ENCODE measurements at regions not wholly inside any gene's neighbourhood (a gene's known extent, or its start where the extent isn't known, plus 50 kb on each side); places are given as distances from the start of the nearest gene placed in this dataset.

GRCh38 chr3:180354214-180354613, 247.7 kb upstream of the TTC14 start:
- Histone ChIP-seq H3F3A (replicated peaks; ENCODE audit: low read depth) (no peaks in the 10 kb centered on the region), H3K36me3 (ENCODE audit: insufficient read depth) (no peaks in the 10 kb centered on the region), H2AFZ (peak overlapping the region; percentile 3; the same call in 1 of the 2 replicates), H3K4me2 (no peak overlapping the region), H4K20me1 (replicated peaks; ENCODE audit: insufficient read depth) (no peaks in the 10 kb centered on the region), H3K4me1 (ENCODE audit: insufficient read depth) (no peaks in the 10 kb centered on the region; the same call in 1 of the 2 replicates), H3K27ac (ENCODE audit: low read depth) (no peak overlapping the region), H3K9me2 (ENCODE audit: insufficient read depth) (no peaks in the 10 kb centered on the region), H3K27me3 (ENCODE audit: insufficient read depth) (no peaks in the 10 kb centered on the region), H3K4me3 (no peak overlapping the region), H3K79me2 (replicated peaks; ENCODE audit: insufficient read depth) (no peaks in the 10 kb centered on the region)
- Mint-ChIP-seq H3K27me3 (ENCODE audit: insufficient read depth, low read depth, poor library complexity) (peaks cover 2% of the 10 kb centered on the region), H3K4me3 (no peak overlapping the region), H3K27ac (0 out of 2 replicates have a peak overlapping the region, but pooled peaks have one; percentile 29), H3K4me1 (peaks cover 5% of the 10 kb centered on the region), H3K36me3 (ENCODE audit: low read depth) (no peaks in the 10 kb centered on the region), H3K9me3 (no peaks in the 10 kb centered on the region)
- ATAC-seq (peak; percentile 56), DNase-seq (ENCODE audit: low spot score) (no peak)
- TF ChIP-seq JUNB (IDR thresholded peaks at IDR 0.05; ENCODE audit: unreplicated experiment) (no peak), ZNF331 (CRISPR knock-in tag; IDR thresholded peaks at IDR 0.05; ENCODE audit: low read depth) (no peak), CREB1 (CRISPR knock-in tag; IDR thresholded peaks at IDR 0.05; ENCODE audit: low read depth) (no peak), EZH2 (IDR thresholded peaks at IDR 0.05; ENCODE audit: low read depth, unreplicated experiment) (no peak), CTCF (conservative IDR thresholded peaks at IDR 0.05; ENCODE audit: low read depth in 2 of 2) (no peak), ETS1 (IDR thresholded peaks at IDR 0.05) (no peak), ZNF114 (CRISPR knock-in tag; IDR thresholded peaks at IDR 0.05) (no peak), POLR2AphosphoS5 (IDR thresholded peaks at IDR 0.05; ENCODE audit: low read depth) (no peak)

- Histone ChIP-seq H2AFZ (no peak overlapping the region), H3F3A (replicated peaks; ENCODE audit: low read depth) (no peaks in the 10 kb centered on the region), H3K79me2 (replicated peaks; ENCODE audit: insufficient read depth) (no peaks in the 10 kb centered on the region), H3K9me2 (ENCODE audit: insufficient read depth) (no peaks in the 10 kb centered on the region), H3K4me3 (no peak overlapping the region), H3K27ac (ENCODE audit: low read depth) (no peak overlapping the region), H3K4me1 (ENCODE audit: insufficient read depth) (no peaks in the 10 kb centered on the region; the same call in 1 of the 2 replicates), H4K20me1 (replicated peaks; ENCODE audit: insufficient read depth) (no peaks in the 10 kb centered on the region), H3K4me2 (no peak overlapping the region), H3K27me3 (ENCODE audit: insufficient read depth) (no peaks in the 10 kb centered on the region), H3K36me3 (ENCODE audit: insufficient read depth) (no peaks in the 10 kb centered on the region)
- H3K9me3 Mint-ChIP-seq = no peaks in the 10 kb centered on the region
- ATAC-seq (no peak), DNase-seq (ENCODE audit: low spot score) (no peak)
- no peak overlapping the region for H3K4me3 Mint-ChIP-seq
- H3K4me1 Mint-ChIP-seq = peaks cover 5% of the 10 kb centered on the region
- no peak overlapping the region; the same call in 1 of the 2 replicates for H3K27ac Mint-ChIP-seq
- TF ChIP-seq CREB1 (CRISPR knock-in tag; IDR thresholded peaks at IDR 0.05; ENCODE audit: low read depth) (no peak), STAT1 (IDR thresholded peaks at IDR 0.05; ENCODE audit: unreplicated experiment) (no peak), JUNB (IDR thresholded peaks at IDR 0.05; ENCODE audit: unreplicated experiment) (no peak), EZH2phosphoT487 (IDR thresholded peaks at IDR 0.05; ENCODE audit: unreplicated experiment) (no peak), REST (IDR thresholded peaks at IDR 0.05; ENCODE audit: unreplicated experiment) (no peak), ZNF114 (CRISPR knock-in tag; IDR thresholded peaks at IDR 0.05) (no peak), EZH2 (IDR thresholded peaks at IDR 0.05; ENCODE audit: low read depth, unreplicated experiment) (no peak), ZNF331 (CRISPR knock-in tag; IDR thresholded peaks at IDR 0.05; ENCODE audit: low read depth) (no peak), CTCF (conservative IDR thresholded peaks at IDR 0.05; ENCODE audit: low read depth in 2 of 2) (no peak), POLR2AphosphoS5 (IDR thresholded peaks at IDR 0.05; ENCODE audit: low read depth) (no peak)
- no peaks in the 10 kb centered on the region for H3K36me3 Mint-ChIP-seq (ENCODE audit: low read depth)
- peaks cover 2% of the 10 kb centered on the region for H3K27me3 Mint-ChIP-seq (ENCODE audit: insufficient read depth, low read depth, poor library complexity)
Measured at GRCh38 chr3:180358179-180358578, 243.8 kb upstream of the TTC14 start.

Measured in GM23338 (cell line).